DMS79 treated with DMSO at 0.1 percent for 48 hours (cell line): ENCODE measurements at regions not wholly inside any gene's neighbourhood (a gene's known extent, or its start where the extent isn't known, plus 50 kb on each side); places are given as distances from the start of the nearest gene placed in this dataset.
"Not testable (repeated sequence)": the region's sequence is repeated elsewhere in the genome, so short reads cannot be mapped to it uniquely, and the experiment has no call there.

Experiments used
- DNase-seq: peaks from one replicate; lab custom pipeline; 2025; lab: John Stamatoyannopoulos, UW

DNA sequence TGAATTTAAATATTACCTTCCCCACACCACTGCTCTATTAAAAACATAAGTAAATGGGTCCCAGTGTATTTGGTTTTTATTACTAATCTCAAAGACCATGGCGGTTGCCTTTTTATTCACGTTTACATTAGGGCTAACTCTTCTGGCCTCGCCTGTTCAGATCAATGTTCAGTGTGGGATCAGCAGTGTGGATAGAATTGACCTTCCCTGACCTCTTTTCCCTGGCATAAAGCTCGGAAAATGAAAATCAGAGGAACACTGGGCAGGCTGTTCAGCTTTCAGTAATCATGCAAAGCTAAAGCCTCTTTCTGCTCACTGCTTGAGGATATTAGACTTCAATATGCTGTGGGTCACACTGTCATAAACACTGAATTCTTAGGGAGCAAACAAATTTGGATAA lies 422.6 kb upstream of the ONECUT1 start:
- no peak for DNase-seq

DNA sequence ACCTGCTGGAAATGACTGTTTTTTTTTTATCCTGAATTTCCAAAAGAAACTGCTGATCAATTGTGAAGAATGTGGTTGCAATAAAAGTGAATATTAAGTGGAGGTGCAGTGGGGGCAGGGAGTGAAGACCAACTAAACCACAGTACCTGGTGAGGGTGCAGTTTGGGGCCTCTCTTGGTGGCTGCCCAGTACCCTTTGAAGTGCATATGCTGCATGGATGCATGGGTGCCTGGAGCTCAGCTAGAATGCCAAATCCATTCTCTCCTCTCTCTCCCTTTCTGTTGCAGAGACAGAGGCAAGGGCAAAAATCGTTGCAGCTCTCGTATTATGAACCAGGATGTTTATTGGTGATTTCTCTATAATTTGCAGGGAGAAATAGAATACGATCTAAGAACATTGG lies 420.5 kb upstream of the ONECUT1 start:
- DNase-seq, result no peak

DNA sequence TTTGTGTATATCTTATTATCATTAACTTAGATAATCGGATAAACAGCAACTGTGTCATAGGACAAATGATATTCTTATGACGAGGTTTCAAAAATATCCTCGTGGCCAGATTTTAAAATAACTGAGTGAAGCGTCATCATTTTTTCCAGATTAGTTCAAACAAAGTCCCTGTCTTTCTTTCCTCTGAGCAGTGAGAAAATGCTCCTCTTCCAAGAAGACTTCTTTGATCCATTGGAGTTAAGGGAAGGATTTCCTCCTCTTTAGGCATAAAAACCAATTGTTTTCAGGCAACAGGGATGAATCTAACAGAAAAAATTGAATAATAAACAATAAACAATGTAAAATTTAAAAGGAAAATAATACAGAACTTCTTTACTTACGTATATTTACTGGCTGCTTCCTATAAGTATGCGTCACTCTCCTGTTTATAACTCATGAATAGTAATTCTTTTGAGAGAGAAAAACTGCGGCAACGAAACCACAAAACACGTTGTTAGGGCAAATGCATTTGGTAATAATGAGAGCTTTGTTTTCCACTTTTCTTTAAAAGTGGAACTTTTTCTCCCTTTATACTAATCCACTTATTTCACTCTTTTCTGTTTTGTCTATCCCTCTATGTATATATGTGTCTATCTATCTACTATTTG lies 419.4 kb upstream of the ONECUT1 start:
- no peak for DNase-seq

DNA sequence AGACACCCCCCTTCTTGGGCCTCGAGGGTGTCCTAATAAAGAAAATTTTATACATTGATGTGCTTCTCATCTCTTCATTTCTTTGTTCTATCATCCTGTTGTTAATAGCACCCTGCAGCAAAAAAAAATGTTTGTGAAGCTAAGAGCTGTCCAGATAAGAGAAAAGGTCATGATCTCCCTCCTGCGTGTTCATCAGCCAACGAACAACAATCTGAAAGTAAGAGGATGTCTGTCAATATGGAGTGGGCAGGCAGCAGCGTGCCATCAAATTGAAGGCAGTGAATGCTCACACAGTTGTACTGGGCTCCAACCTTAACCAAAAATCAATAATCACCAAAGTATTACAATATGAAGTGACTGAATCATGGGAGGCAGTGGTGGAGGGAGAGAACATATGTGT lies 418.6 kb upstream of the ONECUT1 start:
- no peak for DNase-seq

DNA sequence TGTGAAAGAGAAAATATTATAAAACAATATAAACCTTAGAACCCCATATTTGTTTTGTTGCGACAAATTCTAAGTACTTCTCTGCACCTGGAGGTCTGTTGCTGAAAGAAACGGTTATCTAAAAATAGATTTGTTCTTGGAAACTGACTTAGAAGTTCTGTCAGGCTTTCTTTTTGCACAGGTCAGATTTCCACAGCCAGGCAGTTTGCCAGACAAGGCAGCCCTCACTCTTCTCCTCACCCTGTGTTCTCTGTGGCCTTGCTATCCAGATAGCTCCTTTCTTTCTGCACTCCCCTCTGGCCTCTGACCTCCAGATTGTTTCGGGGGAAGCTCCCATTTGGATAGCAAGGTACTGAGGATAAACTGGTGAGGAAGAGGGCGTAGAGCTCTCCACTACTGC lies 413.3 kb upstream of the ONECUT1 start:
- DNase-seq, result no peak

DNA sequence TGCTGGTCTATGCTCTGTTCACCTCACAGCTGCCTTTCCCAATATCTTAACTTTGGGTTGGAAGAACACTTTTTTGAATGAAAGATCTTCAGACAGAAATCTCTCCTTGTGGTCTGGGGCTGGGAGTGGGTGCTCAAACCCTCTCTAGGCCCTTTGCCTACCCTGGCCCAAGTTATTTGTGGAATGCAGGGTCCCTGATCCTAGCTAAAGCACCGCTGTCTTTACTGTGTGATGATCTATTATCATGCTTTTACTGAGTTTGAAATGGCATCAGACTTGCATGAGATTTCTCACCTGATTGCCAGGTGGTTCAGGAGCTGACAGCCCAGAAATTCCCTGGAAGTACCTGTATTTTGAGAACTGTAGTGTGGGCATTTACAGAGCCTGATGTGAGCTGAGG lies 412.7 kb upstream of the ONECUT1 start:
- DNase-seq, result no peak

DNA sequence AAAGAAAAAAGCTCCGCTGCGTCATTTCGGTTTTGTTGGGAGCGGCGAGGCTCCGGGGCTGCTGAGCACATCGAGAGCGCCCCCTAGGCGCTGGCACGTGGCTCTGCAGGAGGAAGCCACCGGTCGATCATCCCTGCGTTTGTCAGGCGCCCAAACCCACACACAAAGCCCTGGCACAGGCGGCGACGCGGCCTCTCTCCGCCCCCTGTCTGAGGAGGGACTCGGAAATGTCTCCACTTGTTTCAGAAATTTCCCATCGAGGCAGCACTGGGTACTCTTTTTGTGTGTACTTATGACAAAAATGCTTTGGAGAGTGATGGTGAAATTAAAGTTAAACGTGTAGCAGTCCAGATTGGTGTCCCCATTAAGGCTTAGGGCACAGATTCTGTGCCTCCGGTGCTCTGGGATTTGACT lies 407.3 kb upstream of the ONECUT1 start:
- DNase-seq, result peak; percentile 33

GRCh38 chr15:53196788-53197187 lies 406.7 kb upstream of the ONECUT1 start:
- DNase-seq, result no peak

DNA sequence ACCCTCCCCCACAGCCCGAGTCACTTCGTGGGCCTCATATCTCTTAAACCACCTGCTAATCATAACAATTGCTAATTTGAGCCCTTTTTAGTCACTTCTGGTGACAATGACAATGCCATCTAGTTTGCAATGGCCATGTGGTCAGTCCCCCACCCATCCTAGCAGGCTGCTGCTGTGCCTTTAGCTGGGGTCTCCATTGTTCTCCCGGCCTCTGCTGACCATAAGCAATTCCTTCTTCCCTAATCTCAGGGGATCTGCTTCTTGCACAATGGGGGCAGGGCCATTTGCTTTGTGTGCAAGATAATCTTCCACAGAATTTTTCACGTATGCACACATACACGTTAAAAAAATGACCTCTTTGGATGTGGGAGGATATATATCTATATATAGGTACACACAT lies 406.1 kb upstream of the ONECUT1 start:
- DNase-seq, result no peak

DNA sequence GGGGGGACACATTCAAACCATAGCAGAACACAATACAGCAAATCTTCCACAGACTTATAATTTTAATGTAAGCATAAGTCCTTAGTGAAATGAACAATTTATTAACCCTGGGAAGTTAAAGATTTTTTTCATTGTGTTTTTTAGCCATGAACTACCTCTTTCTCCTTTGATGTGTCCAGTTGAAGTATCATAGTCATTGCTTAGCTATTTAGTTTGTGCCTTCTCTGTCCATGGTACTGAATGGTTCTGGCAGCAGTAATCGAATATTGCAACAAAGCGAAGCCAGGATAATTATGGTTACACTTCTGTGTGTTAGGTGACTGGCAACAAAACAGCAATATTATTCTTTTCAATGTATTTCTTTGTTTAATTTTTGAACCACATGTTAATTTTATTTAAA lies 403.0 kb upstream of the ONECUT1 start:
- DNase-seq, result no peak

DNA sequence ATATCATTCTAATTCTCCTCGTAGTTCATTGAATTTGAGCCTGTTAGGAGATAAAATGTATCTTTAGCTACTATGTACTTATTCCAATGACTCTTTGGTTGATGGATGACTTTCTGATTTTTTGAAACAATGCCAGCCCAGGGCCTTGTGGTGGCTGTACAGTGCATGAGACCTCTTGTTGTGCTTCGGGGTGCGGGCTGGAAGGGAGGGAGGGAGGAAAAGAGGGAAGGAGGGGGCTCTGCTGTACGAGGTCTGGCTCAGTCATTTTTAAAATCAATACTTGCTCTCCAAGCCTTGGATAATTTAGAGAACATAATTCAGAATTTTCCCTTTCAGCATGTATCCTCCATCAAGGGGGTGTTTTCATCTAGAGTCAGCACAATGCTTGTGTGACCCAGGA lies 399.7 kb upstream of the ONECUT1 start:
- no peak for DNase-seq

DNA sequence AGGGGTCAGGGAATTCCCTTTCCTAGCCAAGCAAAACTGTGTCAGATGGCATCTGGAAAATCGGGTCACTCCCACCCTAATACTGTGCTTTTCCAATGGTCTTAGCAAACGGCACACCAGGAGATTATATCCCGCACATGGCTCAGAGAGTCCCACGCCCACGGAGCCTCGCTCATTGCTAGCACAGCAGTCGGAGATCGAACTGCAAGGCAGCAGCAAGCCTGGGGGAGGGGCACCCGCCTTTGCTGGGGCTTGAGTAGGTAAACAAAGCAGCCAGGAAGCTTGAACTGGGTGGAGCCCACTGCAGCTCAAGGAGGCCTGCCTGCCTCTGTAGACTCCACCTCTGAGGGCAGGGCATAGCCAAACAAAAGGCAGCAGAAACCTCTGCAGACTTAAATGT lies 393.3 kb upstream of the ONECUT1 start:
- not testable (repeated sequence) for DNase-seq

GRCh38 chr15:53171571-53171970 lies 381.4 kb upstream of the ONECUT1 start:
- no peak for DNase-seq

GRCh38 chr15:53166684-53167201 lies 376.6 kb upstream of the ONECUT1 start:
- DNase-seq, result no peak

GRCh38 chr15:53165988-53166683 lies 376.0 kb upstream of the ONECUT1 start:
- DNase-seq, result no peak

GRCh38 chr15:53160092-53160704 lies 370.1 kb upstream of the ONECUT1 start:
- no peak for DNase-seq

GRCh38 chr15:53159458-53159857 lies 369.3 kb upstream of the ONECUT1 start:
- DNase-seq, result no peak

DNA sequence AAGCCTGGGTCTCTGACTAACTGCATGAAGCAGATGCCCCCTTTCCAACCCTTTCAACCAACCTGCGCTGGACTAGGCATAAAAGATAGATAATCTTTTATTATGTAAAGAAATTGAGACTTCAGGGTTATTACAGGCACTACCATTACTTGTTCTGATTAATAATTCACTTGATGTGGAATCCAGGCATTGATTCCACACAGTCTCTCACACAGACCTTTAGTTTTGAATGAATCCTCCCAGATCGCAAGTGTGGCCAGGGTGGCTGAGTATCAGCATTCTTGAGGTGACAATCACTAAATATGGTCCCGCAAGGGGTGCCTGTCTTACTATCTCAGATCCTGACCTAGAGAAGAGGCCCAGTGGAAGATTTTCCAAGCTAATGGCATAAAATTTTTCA lies 368.9 kb upstream of the ONECUT1 start:
- no peak for DNase-seq

- DNase-seq, result no peak
Observed at GRCh38 chr15:53133255-53133850, 343.2 kb upstream of the ONECUT1 start.

DNA sequence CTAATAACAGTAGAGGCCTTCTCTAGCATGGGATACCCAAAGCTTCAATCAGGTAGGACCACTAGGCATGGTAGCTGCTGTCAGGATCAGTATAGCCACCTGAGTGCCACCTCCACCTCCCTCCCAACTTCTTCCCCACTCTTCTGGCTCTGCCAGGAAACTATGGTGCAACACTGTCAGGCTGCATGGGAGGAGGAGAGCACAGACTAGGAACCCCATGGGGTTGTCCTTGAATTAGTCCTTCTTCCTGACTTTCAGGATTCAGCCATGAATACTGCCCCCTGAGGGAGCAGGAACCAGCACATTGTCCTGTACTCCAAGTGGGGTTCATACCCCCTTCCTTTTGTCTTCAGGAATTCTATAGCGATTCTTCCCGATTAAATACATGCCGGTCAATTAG lies 340.8 kb upstream of the ONECUT1 start:
- DNase-seq, result no peak

DNA sequence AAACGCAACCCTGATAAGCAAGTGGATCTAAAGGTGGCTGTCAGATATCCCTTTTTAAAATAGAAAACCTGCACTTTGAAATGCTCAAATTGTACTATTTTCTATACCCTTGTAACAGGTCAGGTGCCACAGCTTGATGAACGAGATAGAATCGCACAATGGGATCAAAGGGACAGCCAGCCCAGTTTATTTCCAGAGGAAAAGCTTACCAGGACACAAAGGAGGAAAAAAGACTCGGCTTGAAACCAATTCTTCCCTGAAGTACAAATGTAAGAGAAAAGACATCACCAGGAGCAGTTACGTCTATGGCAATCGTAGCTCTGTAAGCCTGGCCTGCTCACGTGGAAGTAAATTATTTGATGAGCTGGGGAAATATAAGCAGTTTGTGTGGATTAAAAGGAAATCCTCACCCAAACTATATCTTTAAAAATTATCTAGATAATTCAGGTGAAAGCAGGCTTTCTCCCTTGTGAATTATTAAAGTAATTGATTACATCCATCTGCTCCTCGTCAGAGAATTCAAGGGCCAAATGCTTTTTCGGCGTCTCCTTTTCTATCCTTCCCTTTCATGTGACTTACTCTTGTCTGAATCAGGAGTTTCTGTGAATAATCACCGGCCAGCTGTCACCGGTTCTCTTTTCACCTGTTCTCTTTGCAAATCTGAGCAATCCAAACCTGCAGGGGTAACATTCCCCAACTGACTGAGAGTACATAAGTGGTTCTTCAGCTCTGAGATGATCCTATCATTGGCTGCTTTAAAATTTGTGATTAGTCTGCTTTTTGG lies 339.2 kb upstream of the ONECUT1 start:
- DNase-seq, result no peak

GRCh38 chr15:53128652-53129051 lies 338.5 kb upstream of the ONECUT1 start:
- no peak for DNase-seq
